ENCODE measurements at regions not wholly inside any gene's neighbourhood (a gene's known extent, or its start where the extent isn't known, plus 50 kb on each side); places are given as distances from the start of the nearest gene placed in this dataset.

- H3K4me2 ChIP-seq: no peak overlapping the region
- H2AFZ ChIP-seq (ENCODE audit: low read depth): no peak overlapping the region; the same call in 1 of the 2 replicates
- no peak overlapping the region for H3K9ac ChIP-seq
- no peak overlapping the region for H3K4me3 ChIP-seq (IDR thresholded peaks at IDR 0.05; ENCODE audit: insufficient read depth, low read depth, low read length)
- no peaks in the 10 kb centered on the region for H4K20me1 ChIP-seq (ENCODE audit: insufficient read depth)
- no peaks in the 10 kb centered on the region for H3K79me2 ChIP-seq (ENCODE audit: insufficient read depth, low read depth)
- no peak for TF ChIP-seq CTCF (conservative IDR thresholded peaks at IDR 0.05; ENCODE audit: low read depth, low read length)
- H3K36me3 ChIP-seq (ENCODE audit: insufficient read depth): no peaks in the 10 kb centered on the region
- H3K27ac ChIP-seq: no peak overlapping the region
- H3K4me1 ChIP-seq (ENCODE audit: low read depth, poor library complexity, severe bottlenecking): peaks cover 77% of the 10 kb centered on the region
- H3K27me3 ChIP-seq (ENCODE audit: insufficient read depth, low read depth): no peaks in the 10 kb centered on the region
Observed at GRCh38 chr12:89235189-89235993, 116.9 kb downstream of the DUSP6 start.

- Histone ChIP-seq H4K20me1 (ENCODE audit: insufficient read depth) (no peaks in the 10 kb centered on the region), H2AFZ (ENCODE audit: low read depth) (no peak overlapping the region), H3K27me3 (ENCODE audit: insufficient read depth, low read depth) (no peaks in the 10 kb centered on the region), H3K27ac (no peak overlapping the region), H3K36me3 (ENCODE audit: insufficient read depth) (no peaks in the 10 kb centered on the region), H3K79me2 (ENCODE audit: insufficient read depth, low read depth) (no peaks in the 10 kb centered on the region), H3K4me3 (IDR thresholded peaks at IDR 0.05; ENCODE audit: insufficient read depth, low read depth, low read length) (no peak overlapping the region), H3K4me2 (no peak overlapping the region), H3K4me1 (ENCODE audit: low read depth, poor library complexity, severe bottlenecking) (peaks cover 76% of the 10 kb centered on the region), H3K9ac (no peak overlapping the region)
- no peak for TF ChIP-seq CTCF (conservative IDR thresholded peaks at IDR 0.05; ENCODE audit: low read depth, low read length)
Observed at GRCh38 chr12:89234324-89235114, 117.8 kb downstream of the DUSP6 start.

GRCh38 chr12:89231686-89232085 is 120.6 kb downstream of the DUSP6 start:
- Histone ChIP-seq H3K79me2 (ENCODE audit: insufficient read depth, low read depth) (no peaks in the 10 kb centered on the region), H2AFZ (ENCODE audit: low read depth) (no peak overlapping the region), H3K4me3 (IDR thresholded peaks at IDR 0.05; ENCODE audit: insufficient read depth, low read depth, low read length) (no peak overlapping the region), H3K4me2 (peak overlapping the region; percentile 82), H3K4me1 (ENCODE audit: low read depth, poor library complexity, severe bottlenecking) (peaks cover 62% of the 10 kb centered on the region), H3K9ac (no peak overlapping the region), H4K20me1 (ENCODE audit: insufficient read depth) (no peaks in the 10 kb centered on the region), H3K36me3 (ENCODE audit: insufficient read depth) (no peaks in the 10 kb centered on the region), H3K27ac (peak overlapping the region; percentile 28; the same call in 1 of the 2 replicates), H3K27me3 (ENCODE audit: insufficient read depth, low read depth) (no peaks in the 10 kb centered on the region)
- TF ChIP-seq CTCF (conservative IDR thresholded peaks at IDR 0.05; ENCODE audit: low read depth, low read length): no peak

GRCh38 chr12:89230376-89231315 is 121.7 kb downstream of the DUSP6 start:
- Histone ChIP-seq H3K27ac (peak overlapping the region; percentile 28; the same call in 1 of the 2 replicates), H3K9ac (no peak overlapping the region), H3K4me2 (peak overlapping the region; percentile 82), H3K4me1 (ENCODE audit: low read depth, poor library complexity, severe bottlenecking) (peaks cover 62% of the 10 kb centered on the region), H3K79me2 (ENCODE audit: insufficient read depth, low read depth) (no peaks in the 10 kb centered on the region), H3K27me3 (ENCODE audit: insufficient read depth, low read depth) (no peaks in the 10 kb centered on the region), H3K36me3 (ENCODE audit: insufficient read depth) (no peaks in the 10 kb centered on the region), H4K20me1 (ENCODE audit: insufficient read depth) (no peaks in the 10 kb centered on the region), H3K4me3 (IDR thresholded peaks at IDR 0.05; ENCODE audit: insufficient read depth, low read depth, low read length) (no peak overlapping the region), H2AFZ (ENCODE audit: low read depth) (peak overlapping the region; percentile 34; the same call in 1 of the 2 replicates)
- no peak for TF ChIP-seq CTCF (conservative IDR thresholded peaks at IDR 0.05; ENCODE audit: low read depth, low read length)
